ENCODE measurements at regions not wholly inside any gene's neighbourhood (a gene's known extent, or its start where the extent isn't known, plus 50 kb on each side); places are given as distances from the start of the nearest gene placed in this dataset.
A peak's percentile ranks its signal among the peaks of the same experiment; 100 is the strongest.
"Not testable (repeated sequence)": the region's sequence is repeated elsewhere in the genome, so short reads cannot be mapped to it uniquely, and the experiment has no call there.

DNA sequence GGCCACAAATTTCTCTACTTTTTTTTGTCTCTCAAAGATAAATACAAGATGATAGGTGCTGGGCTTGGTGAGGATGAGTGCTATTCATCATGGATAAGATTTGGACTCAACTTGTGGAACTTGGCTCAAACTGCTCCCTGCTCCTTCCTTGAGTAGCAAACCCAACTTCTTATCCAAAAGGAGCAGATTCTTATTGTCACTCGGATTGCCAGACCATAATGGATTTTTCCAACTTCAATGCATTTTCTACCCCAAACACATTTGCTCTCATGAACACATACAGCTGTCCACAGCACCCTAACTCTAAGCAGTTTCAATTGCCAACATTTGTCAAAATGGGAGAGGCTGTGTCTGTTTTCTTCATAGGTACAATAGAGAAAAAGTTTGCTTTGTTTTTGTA lies 99.5 kb upstream of the APCDD1 start:
- DNase-seq (ENCODE audit: low spot score): no peak

DNA sequence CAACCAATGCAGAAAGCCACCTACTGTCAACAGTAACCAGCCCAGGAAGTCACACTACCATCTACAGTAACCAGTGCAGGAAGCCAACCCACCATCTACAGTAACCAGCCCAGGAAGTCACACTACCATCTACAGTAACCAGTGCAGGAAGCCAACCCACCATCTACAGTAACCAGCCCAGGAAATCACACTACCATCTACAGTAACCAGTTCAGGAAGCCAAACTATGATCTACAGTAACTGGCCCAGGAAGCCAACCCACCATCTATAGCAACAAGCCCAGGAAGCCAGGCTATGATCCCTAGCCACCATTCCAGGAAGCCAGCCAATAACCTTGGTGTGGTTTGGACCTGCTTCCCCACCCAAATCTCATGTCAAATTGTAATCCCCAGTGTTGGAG lies 97.4 kb upstream of the APCDD1 start:
- DNase-seq (ENCODE audit: low spot score): not testable (repeated sequence)

DNA sequence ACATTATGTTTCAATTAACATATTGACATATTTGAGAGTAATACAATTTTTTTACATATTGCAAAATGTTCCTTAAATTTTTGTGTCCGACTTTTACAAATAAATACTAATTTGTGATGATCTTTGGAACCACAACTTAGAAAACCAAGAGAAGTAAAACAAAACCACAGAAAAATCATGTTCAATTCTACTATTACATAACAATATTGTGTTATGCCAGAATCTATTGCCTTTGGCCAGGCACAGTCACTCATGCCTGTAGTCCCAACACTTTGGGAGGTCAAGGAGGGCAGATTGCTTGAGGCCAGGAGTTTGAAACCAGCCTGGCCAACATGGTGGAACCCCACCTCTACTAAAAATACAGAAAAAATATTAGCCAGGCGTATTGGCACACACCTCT lies 92.8 kb upstream of the APCDD1 start:
- DNase-seq (ENCODE audit: low spot score): no peak

DNA sequence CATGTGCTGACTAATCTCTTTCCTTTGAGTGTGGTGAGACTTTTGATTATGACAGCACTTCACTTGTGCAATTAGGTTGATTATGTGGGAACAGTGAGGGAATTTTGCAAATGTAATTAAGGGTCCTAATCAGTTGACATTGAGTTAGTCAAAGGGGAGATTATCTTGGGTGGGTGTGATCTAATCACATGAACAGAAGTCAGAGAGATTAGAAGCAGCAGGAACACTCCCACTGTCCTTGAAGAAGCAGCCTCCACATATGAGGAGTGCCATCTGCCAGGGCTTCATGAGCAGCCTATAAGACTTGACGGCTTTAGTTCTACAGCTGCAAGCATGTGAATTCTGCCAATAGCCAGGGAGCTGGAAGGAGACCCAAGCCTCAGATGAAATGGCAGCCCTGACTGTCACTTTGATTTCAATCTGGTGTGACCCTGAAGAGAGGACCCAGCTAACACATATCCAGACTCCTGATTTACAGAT lies 89.4 kb upstream of the APCDD1 start:
- DNase-seq (ENCODE audit: low spot score): no peak

DNA sequence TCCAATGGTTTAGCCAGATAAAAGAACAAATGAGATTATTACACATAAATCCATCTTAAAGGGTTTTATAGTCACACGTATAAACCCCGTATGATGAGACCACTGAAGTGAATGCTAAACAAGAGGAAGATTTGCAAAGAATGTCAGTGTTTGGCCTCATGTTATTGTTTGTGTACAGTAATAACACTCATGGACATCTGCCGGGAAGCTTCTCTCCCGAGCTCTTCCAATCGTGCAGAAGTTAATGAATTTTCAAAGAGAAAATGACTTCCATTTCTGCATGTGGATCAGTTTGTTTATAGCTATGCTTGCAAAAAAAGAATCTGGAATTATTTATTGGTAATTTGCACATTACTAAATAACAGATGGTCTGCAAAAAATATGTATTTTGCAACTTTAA lies 88.5 kb upstream of the APCDD1 start:
- no peak for DNase-seq (ENCODE audit: low spot score)

DNA sequence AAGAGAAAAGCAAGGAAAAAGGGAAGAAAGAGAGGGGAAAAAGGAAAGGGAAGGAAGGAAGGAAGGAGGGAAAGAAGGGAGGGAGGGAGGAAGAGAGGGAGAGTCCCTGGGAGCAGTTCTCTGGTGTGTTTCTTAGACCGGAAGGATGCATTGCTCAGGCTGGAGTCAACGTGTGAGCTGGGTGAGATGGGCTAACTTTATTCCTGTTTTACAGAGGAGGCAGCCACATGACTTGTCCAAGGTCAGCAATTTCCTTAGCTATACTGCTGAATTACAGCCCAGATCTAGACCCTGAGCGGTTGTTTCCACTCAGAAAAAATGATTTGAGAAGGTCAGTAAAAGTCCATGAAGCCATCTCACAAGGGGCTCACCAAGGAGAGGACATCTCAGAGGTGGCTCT lies 86.6 kb upstream of the APCDD1 start:
- DNase-seq (ENCODE audit: low spot score): no peak

DNA sequence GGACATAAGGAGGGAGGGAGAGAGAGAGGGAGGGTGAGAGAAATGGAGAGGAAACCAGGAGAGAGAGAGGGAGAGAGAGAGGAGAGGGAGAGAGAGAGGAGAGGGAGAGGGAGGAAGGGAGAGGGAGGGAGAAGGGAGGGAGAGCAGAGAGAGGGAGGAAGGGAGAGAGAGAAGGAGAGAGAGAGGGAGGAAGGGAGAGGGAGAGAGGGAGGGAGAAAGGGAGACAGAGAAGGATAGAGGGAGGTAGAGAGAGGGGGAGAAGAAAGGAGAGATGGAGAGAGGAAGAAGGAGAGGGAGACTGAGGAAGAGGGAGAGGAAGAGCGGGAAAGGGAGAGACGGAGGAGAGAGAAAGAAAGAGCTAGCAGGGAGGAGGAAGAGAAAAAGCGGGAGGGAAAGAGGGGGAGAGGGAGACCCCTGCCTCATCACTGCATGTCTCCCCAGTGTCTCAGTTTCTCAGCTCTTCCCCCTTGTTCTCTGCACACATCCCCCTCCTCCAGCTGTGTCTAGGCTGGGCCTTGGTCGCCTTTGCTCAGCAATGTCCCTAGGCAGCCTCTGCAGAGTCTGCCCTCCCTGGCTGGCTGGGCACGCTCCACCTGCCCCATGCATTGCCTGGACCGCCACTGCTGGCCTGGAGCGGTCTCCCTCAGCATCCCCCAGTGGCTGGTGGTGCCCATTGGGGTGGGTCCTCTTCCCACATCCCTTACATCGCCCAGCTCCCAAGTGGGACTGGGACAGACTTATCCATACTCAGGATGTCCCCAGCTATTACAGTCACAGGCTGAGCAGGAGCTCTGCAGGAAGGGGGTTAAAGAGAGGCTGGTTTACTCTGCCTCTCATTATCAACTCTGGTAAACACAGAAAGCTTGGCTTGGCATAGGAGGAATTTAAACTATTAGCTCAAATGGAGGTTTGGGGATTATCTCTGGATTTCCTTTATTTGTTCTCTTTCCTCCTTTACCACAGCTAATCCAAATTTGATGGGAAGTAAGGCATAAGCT lies 85.7 kb upstream of the APCDD1 start:
- DNase-seq (ENCODE audit: low spot score): no peak

DNA sequence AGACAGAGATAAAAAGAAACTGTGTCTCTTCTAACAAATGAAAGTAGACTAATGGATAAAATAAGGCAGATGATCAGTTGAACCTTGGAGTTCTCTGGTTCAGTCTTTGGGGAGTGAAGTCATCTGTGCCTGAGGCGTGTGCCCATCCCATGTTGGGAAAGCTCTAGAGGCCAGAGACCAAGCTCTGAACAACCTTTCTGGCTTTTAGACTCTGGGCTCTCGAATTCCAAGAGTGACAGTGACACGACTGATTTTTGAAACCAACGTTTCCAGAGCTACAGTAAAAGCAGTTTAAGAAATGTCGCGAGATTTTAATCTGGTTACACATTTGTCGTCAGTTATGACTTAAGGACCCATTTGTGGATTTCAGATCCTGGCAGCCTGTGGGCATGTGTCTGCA lies 83.7 kb upstream of the APCDD1 start:
- no peak for DNase-seq (ENCODE audit: low spot score)

DNA sequence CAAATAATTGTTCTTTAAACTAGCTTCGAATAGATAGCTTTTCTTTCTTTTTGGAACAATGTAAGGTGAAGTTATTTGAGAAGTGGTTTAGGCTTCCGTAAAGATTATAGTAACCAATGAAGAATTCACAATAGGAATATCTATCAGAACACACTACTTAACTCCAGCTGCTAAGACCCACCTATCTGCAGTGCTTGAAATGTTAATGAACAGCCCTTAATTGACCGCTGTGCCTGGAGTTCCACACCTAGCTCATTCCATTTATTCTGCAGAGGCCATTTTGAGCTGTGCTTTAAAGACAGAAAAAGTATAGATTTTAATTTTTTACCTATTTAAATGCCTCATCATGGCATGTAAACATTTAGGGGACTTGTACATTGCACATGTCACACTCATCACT lies 83.3 kb upstream of the APCDD1 start:
- no peak for DNase-seq (ENCODE audit: low spot score)

DNA sequence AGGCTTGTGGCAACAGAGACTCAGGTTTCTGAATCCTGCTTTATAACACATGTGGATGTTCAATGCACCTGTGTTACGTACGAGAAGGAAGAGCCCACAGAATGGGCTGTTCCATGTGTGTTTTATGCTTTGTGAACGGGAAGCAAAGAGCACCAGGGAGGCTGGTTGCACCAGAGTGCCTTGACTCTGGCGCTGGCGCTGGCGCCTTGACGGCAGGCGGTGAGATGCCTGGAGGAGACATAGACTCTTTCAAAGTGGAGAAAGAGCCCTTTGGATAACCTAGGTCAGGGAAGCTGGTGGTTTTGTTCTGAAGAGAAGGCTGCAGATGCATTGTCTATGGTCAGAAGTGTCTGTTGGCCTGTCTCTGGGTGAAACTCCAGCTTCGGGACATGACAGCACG lies 80.2 kb upstream of the APCDD1 start:
- DNase-seq (ENCODE audit: low spot score): no peak

DNA sequence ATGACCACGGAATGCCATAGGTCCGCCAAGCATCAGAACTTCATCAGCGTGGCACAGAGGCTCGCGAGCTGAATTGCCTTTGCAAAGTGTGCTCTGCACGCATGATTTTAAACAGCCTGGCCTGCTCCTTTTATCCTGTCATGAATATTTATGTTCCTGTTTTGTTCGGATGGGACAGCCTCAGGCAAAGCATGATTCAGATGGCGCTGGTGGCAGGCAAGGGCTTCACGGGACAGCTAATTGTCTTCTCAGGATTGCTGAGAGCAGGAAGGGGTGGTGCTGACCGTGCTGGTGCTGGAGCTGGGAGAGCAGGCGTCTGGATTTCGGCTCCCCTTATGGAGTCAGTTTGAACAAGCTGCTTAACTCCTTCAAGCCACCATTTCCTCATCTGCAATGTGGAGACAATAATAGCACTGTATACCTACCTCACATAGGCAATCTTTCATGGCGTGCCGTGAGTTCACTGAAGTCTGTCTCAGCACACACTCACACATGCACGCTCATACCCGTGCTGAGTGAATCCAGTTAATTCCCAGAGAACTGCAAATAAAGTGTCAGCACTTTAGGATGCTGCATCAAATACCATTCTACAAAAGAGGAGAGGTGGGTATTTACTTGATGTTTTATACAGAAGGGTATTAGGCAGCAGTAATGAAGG lies 79.7 kb upstream of the APCDD1 start:
- no peak for DNase-seq (ENCODE audit: low spot score)

DNA sequence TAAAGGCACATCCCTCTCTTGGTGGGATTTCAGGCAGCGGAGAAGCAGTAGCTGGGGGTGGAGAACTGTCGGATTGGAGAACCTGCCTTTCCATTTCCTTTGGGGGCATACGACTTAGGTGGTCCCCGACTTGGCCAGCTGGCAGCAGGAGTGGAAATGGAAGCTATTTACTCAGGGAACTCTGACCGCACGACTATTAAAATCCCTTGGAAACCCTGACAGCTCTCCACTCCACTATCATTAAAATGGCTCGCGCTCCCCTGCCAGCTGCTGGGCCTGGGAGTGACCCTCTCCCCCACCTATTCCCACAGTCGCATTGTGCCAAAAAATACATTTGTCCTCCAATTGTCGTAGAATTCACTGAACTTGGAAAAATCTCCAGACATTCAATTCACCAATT lies 77.7 kb upstream of the APCDD1 start:
- no peak for DNase-seq (ENCODE audit: low spot score)

DNA sequence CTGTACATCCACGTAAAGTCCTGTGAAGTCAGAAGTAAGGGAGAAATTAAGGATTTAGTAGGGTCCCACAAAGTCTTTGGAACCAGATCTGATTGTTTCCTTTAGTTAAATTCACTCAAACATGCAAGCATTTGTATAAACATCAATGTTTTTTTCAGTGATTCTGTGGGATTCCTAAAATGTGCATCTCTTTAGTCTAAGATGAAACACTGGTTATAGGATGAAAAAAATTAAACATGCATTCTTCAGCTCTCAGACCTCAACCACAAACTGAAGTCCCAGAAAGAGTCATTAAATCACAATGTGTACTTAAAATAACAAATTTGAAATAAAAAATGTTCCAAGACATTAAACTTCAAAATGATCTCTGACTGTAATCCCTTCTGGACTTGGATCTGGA lies 76.5 kb upstream of the APCDD1 start:
- no peak for DNase-seq (ENCODE audit: low spot score)

DNA sequence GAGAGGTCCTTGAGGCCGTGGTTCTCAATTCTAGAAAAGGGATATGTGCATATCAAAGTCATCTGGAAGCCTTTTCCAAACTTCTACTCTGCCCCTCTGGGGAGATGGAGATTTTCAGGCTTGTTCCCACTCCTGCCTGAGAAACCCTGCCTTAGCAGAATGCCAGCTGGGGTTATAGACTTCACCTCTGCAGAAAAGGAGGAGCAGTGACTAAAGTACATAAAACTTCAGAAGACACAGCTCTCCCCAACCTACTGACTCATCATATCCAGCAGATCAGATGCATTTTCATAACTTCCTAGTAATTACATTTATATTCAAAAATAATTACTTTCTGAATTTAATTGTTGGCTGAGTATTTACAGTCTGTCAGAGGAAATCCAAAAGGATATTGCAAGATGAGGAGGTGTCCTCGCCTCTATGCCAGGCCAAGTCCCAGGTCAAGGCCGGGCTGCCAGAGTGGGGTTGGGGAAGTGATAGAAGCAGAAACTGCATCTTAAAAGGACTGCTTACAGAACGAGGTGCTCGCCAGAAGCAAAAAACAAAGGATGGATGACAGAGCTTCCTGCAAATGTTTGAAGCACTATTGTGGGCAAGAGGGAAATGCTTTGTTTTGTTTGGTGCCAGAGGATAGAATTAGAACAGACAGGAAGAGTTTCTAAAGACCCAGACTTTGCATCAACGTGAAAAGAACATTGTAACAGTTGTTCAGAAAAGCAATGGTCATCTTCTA lies 75.6 kb upstream of the APCDD1 start:
- DNase-seq (ENCODE audit: low spot score): no peak

DNA sequence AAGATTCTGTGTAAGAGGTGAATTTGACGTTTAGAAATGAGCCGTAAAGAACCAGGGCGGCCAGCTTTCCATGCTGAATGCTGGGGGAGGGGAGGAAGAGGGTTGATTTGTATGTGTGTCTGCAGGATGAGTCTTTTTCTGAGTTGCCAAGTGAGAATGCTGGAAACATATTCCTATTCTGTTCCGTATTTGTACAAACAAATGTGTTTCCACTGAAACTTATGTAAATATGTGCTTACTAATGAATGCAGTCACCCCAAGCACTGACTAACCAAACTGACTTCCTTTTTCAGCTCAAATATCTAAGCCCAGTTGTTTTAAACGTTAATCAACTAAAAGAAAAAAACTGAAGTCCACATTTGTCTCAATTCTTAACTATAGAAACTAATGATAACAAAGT lies 74.9 kb upstream of the APCDD1 start:
- no peak for DNase-seq (ENCODE audit: low spot score)

DNA sequence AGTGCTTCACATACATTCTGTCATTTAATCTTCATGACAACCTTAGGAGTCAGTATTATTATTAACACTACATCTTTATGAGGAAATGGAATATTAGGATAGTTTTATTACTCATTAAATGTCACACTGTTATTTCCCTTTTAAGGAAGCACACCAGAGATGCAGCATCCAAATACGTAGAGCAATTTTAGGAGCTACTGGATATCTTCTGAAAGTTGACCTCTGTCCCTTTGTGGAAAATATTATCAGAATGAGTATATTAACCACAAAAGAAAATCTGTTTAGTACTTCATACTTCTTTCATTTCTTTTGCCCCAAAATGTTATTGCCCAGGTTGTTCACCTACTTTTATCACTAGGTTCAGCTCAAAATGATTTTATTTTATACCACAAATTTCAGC lies 72.9 kb upstream of the APCDD1 start:
- DNase-seq (ENCODE audit: low spot score): no peak

DNA sequence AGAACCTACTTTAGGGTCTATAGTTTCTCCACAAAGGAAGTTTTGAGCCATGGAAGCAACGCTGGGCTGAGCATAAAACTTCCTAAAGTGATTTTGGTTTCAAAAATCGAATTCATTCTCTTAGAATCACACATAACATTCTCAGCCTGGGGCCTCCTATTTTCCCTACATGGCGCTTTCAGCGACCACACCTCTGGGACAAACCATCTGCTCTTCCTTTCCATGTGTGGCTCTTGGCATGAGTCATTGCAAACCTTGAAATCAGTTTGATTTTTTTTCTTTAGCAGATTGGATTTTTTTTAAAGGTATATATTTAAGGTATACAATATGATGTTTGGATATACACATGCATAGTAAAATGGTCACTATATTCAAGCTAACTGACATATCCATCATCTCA lies 72.5 kb upstream of the APCDD1 start:
- DNase-seq (ENCODE audit: low spot score): no peak

DNA sequence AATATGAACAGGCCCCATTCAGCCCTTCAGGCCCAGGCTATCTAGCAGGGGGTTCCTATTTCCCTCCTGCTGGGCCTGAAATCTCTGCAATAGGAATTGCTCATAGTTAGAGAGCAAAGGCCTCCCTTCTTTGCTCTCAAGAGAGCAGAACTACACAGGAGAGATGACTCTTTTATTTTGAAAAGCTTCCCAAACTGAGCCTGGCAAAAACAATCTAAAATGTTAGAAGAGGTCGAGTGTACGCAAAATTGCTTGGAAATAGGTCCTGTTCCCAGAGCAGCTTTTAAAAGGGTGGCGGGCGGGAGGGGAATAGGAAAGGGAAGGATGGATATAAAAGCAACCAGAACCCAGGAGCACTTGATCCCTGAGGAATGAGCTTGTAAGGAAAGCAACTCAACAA lies 68.4 kb upstream of the APCDD1 start:
- DNase-seq (ENCODE audit: low spot score): no peak

DNA sequence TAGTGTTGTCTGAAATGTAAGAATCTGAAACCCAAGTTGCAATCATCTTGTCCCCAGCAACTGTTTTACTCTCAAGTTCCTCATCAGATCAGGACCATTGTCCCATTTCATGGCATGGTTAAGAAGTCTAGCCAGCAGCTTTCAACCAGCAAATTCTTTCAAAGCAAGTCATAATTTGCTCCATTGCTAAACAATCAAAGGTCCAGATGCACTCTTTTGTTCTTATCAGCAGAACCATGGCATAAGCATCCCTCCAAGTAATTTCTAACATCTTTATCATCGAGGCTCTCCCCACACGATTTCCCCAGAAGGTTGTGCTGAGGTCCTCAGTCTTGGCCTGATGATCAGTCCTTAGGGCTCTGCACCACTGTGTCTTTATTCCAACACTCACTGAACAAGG lies 67.5 kb upstream of the APCDD1 start:
- no peak for DNase-seq (ENCODE audit: low spot score)

DNA sequence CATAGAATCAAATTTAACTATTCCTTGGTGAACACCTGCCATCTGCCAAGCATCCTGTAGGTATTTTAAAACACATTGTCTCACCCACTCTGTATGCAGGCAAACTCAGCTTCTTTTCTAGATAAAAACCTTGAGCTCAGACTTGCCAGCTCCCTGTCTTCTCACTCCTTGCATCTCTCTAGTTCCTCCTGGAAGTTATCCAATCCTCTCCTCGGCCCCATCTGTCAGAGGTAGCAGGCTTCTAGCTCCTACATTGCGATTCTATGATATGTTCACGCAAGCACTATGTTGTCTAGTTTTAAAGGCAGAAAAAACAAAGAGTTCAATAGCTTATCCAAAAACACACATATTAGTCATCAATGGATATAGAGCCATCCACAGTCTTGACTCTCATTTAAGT lies 67.0 kb upstream of the APCDD1 start:
- peak; percentile 7 for DNase-seq (ENCODE audit: low spot score)

DNA sequence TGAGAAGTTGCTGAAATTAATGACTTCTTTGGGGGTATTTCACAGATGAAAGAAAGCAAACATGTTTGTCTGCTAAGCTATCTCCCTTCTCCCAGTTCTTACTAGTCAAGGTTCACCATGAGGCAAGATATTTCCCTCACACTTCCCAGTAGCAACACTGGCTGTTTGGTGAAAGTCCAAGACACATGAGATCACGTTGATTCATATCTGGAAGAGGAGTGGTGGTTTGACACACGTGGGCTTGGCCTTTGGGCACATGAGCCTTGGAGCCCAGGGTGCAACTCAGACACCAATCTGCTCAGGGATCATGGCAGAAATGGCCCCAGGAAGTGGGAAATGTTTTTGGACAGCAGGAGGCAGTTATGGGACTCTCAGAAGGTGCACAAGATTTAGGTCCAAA lies 66.1 kb upstream of the APCDD1 start:
- DNase-seq (ENCODE audit: low spot score): no peak

DNA sequence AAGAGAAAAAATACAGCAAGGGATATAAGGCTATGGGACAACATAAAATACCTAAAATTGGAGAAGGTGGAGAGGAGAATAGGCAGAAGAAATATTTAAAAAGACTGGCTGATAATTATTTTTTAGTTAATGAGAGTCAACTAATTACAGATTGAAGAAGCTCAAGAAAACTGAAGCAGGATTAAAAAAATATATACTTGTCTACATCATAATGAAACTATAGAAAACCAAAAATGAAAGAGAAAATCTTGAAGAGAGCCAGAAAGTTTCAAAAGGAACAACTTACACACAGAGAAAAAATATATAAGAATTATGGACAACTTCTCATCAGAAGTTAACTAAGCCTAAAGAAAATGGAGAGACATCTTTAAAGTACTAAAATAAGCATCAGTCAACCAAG lies 62.9 kb upstream of the APCDD1 start:
- DNase-seq (ENCODE audit: low spot score): no peak

DNA sequence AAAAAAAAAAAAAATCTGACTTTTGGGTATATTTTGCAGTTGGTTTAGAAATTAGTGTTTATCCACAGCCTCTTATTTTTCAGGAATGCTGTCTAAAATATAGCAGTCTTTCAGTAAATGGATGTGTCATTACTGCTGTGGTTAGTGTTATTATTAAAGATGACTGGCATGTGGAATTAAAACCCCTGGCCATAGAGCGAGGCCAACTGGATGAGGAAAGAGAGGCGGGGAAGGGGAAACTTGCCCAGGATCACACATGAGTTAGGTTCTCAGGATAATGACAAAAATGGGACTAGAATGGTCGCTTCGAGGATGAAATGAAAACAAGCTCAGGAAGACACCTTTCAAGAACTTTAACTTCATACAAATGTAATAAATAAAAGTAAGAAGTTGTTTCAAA lies 57.4 kb upstream of the APCDD1 start:
- DNase-seq (ENCODE audit: low spot score): no peak

Data from cerebellar cortex (tissue), 1 donor.